Tibial nerve (tissue), 4 donors: ENCODE measurements at regions not wholly inside any gene's neighbourhood (a gene's known extent, or its start where the extent isn't known, plus 50 kb on each side); places are given as distances from the start of the nearest gene placed in this dataset.

ENCODE experiments used
- DNase-seq, 2 donors: peaks; one replicate each; pipeline ENCODE4 v3.0.0-alpha.2; 2019; ENCODE audit warnings: low spot score in 2 of 2
- H3K27ac ChIP-seq, 4 donors: fragments of 200-600 bp; sonication (generic) in 3 of 4; one replicate each; pipeline ENCODE4 v1.5.1; 2017 to 2019; ENCODE audit warnings: mild to moderate bottlenecking in 1 of 4
- H3K27me3 ChIP-seq, 2 donors: fragments of 200-600 bp; sonication (generic) in 1 of 2; one replicate each; pipeline versions ENCODE4 v1.5.1 to v1.6.0; 2017 to 2019
- H3K36me3 ChIP-seq, 3 donors: fragments of 200-600 bp; sonication (generic); one replicate each; pipeline ENCODE4 v1.5.1; 2018 to 2019
- H3K4me1 ChIP-seq, 4 donors: fragments of 200-600 bp; sonication (generic) in 3 of 4; one replicate each; pipeline ENCODE4 v1.5.1; 2017 to 2019
- H3K4me3 ChIP-seq, 4 donors: fragments of 200-600 bp; sonication (generic) in 3 of 4; one replicate each; pipeline ENCODE4 v1.5.1; 2017 to 2019; ENCODE audit warnings: mild to moderate bottlenecking in 1 of 4, moderate library complexity in 1 of 4
- H3K9me3 ChIP-seq, 4 donors: fragments of 200-600 bp; sonication (generic) in 3 of 4; one replicate each; pipeline ENCODE4 v1.5.1; 2017 to 2019
- CTCF ChIP-seq, 5 experiments: fragments of 200-600 bp in 3 of 5; fragments of 450-650 bp in 2 of 5; sonication (generic) in 3 of 5; IDR thresholded peaks; one replicate each; pipeline ENCODE4 v1.5.1; 2016 to 2019; ENCODE audit warnings: antibody characterized with exemption in 5 of 5, mild to moderate bottlenecking in 3 of 5, moderate library complexity in 2 of 5
- EP300 ChIP-seq, 2 donors: sonication (generic); formaldehyde crosslinking; IDR thresholded peaks; one replicate each; pipeline ENCODE4 v1.6.1; 2017; ENCODE audit warnings: antibody characterized with exemption in 2 of 2, mild to moderate bottlenecking in 1 of 2
- POLR2A ChIP-seq, 2 donors: fragments of 450-650 bp; IDR thresholded peaks; one replicate each; pipeline ENCODE4 v1.6.1; 2017; ENCODE audit warnings: antibody characterized with exemption in 2 of 2, mild to moderate bottlenecking in 2 of 2, moderate library complexity in 2 of 2
- WGBS, 2 donors: methylation state at CpG; one replicate each; pipeline ENCODE4 v1.1.5; 2018; 5-methylcytosine and 5-hydroxymethylcytosine counted together

GRCh38 chr12:59383079-59383822 lies 212.6 kb upstream of the SLC16A7 start:
- Histone ChIP-seq H3K36me3 (no peaks in the 10 kb centered on the region), H3K4me1 (peaks cover 0 to 14% (median 0%) of the 10 kb centered on the region in 4 donors), H3K4me3 (no peak overlapping the region), H3K27me3 (no peaks in the 10 kb centered on the region), H3K27ac (no peak overlapping the region), H3K9me3 (no peaks in the 10 kb centered on the region)
- TF ChIP-seq POLR2A (IDR thresholded peaks at IDR 0.05) = no peak
- TF ChIP-seq EP300 (IDR thresholded peaks at IDR 0.05) = no peak
- no peak for TF ChIP-seq CTCF (IDR thresholded peaks at IDR 0.05)
- WGBS, 2 donors = 59 to 73% methylated on average over 1 of the region's 1 CpG
- DNase-seq = no peak

GRCh38 chr12:59382282-59383078 lies 213.3 kb upstream of the SLC16A7 start:
- Histone ChIP-seq H3K27ac (no peak overlapping the region), H3K27me3 (no peaks in the 10 kb centered on the region), H3K4me3 (no peak overlapping the region), H3K36me3 (no peaks in the 10 kb centered on the region), H3K9me3 (no peaks in the 10 kb centered on the region), H3K4me1 (peaks cover 0 to 14% (median 0%) of the 10 kb centered on the region in 4 donors)
- TF ChIP-seq POLR2A (IDR thresholded peaks at IDR 0.05) (no peak), EP300 (IDR thresholded peaks at IDR 0.05) (no peak), CTCF (IDR thresholded peaks at IDR 0.05) (no peak)
- WGBS, 2 donors = 52 to 57% methylated on average over 3 of the region's 3 CpGs
- no peak for DNase-seq

- DNase-seq = no peak
- TF ChIP-seq POLR2A (IDR thresholded peaks at IDR 0.05) (no peak), CTCF (IDR thresholded peaks at IDR 0.05) (no peak), EP300 (IDR thresholded peaks at IDR 0.05) (no peak)
- Histone ChIP-seq H3K27ac (no peak overlapping the region), H3K9me3 (no peaks in the 10 kb centered on the region), H3K27me3 (no peaks in the 10 kb centered on the region), H3K4me1 (peaks cover 0 to 14% (median 0%) of the 10 kb centered on the region in 4 donors), H3K4me3 (no peak overlapping the region), H3K36me3 (no peaks in the 10 kb centered on the region)
These were observed 214.7 kb upstream of the SLC16A7 start for GRCh38 chr12:59381106-59381505.

GRCh38 chr12:59375633-59376032 lies 220.2 kb upstream of the SLC16A7 start:
- Histone ChIP-seq H3K36me3 (no peaks in the 10 kb centered on the region), H3K4me3 (no peak overlapping the region), H3K27ac (no peak overlapping the region), H3K4me1 (no peaks in the 10 kb centered on the region), H3K9me3 (no peaks in the 10 kb centered on the region), H3K27me3 (no peaks in the 10 kb centered on the region)
- WGBS, 2 donors = 86 to 92% methylated on average over 4 of the region's 4 CpGs
- TF ChIP-seq POLR2A (IDR thresholded peaks at IDR 0.05) (no peak), EP300 (IDR thresholded peaks at IDR 0.05) (no peak), CTCF (IDR thresholded peaks at IDR 0.05) (no peak)
- DNase-seq = no peak

- no peak for TF ChIP-seq CTCF (IDR thresholded peaks at IDR 0.05)
- Histone ChIP-seq H3K27ac (no peak overlapping the region), H3K27me3 (no peaks in the 10 kb centered on the region), H3K4me3 (no peak overlapping the region), H3K9me3 (no peaks in the 10 kb centered on the region), H3K36me3 (no peaks in the 10 kb centered on the region), H3K4me1 (no peaks in the 10 kb centered on the region)
- no peak for DNase-seq
- WGBS, 2 donors = 74 to 84% methylated on average over 1 of the region's 1 CpG
These were observed 221.0 kb upstream of the SLC16A7 start for GRCh38 chr12:59374783-59375182.
